K562 (cell line): ENCODE measurements at regions not wholly inside any gene's neighbourhood (a gene's known extent, or its start where the extent isn't known, plus 50 kb on each side); places are given as distances from the start of the nearest gene placed in this dataset.

Experiments used
- ATAC-seq: fragments of 200-7000 bp; cut with Tn5 transposase; 3 replicates; pipeline ENCODE4 v1.9.1; 2020; ENCODE audit warnings: moderate library complexity
- BruUV-seq: library from RNA; stranded (reverse); fragments of 400-500 nt; replicated peaks from 2 replicates; lab custom pipeline; 2021; lab: Mats Ljungman, UMichigan
- CTCF ChIA-PET: fragments of 300-600 bp; formaldehyde crosslinking; extraction: SDS; loops from one replicate; lab custom pipeline; 2021; ENCODE audit warnings: low intra/inter-chr PET ratio; lab: Yijun Ruan, JAX
- POLR2A ChIA-PET: fragments of 300-600, 350-650 bp; sonication (Branson Sonifier 250); formaldehyde crosslinking; extraction: SDS; loops from one replicate; lab custom pipeline; 2021; ENCODE audit warnings: antibody characterized with exemption, inconsistent platforms; lab: Yijun Ruan, JAX
- DNase-seq, 4 experiments: peaks; one replicate each; pipeline versions ENCODE4 v3.0.0 to v3.0.0-alpha.2; 2011 to 2018; ENCODE audit warnings: low spot score in 3 of 4, mixed read lengths in 3 of 4; ENCODE audit errors: extremely low read depth in 1 of 4
- FAIRE-seq: peaks from 2 replicates; lab custom pipeline; 2011; peaks lifted over from hg19 to GRCh38; lab: Jason Lieb, UNC
- H2AFZ ChIP-seq: 2 replicates; pipeline ENCODE4 v1.6.0; 2011; ENCODE audit warnings: low read depth, low read length, control low read depth, inconsistent platforms
- H3K27ac ChIP-seq: fragments of 200-600 bp; 3 replicates; pipeline ENCODE4 v1.8.0; 2011; ENCODE audit warnings: low read depth, mild to moderate bottlenecking, control low read depth, inconsistent platforms, low read length, moderate library complexity, mixed read lengths; ENCODE audit errors: extremely low read depth
- H3K27me3 ChIP-seq, 2 experiments: fragments of 300-600 bp in 1 of 2; 2 replicates in 1 of 2; 3 replicates in 1 of 2; pipeline versions ENCODE4 v1.6.0 to v1.8.0; 2011; ENCODE audit warnings: inconsistent platforms in 2 of 2, low read length in 2 of 2, mild to moderate bottlenecking in 1 of 2, mixed read lengths in 1 of 2, moderate library complexity in 1 of 2; ENCODE audit not compliant: control insufficient read depth in 2 of 2, insufficient read depth in 2 of 2
- H3K36me3 ChIP-seq: fragments of 300-600 bp; 3 replicates; pipeline ENCODE4 v1.8.0; 2011; ENCODE audit warnings: mild to moderate bottlenecking, low read length, inconsistent platforms; ENCODE audit not compliant: control insufficient read depth, insufficient read depth
- H3K4me1 ChIP-seq, 2 experiments: fragments of 200-600 bp in 1 of 2; replicated peaks in 1 of 2; 2 replicates in 1 of 2; 3 replicates in 1 of 2; pipeline versions ENCODE4 v1.5.1 to v1.8.0; 2011; ENCODE audit warnings: inconsistent platforms in 2 of 2, low read length in 2 of 2, mild to moderate bottlenecking in 1 of 2, mixed read lengths in 1 of 2, moderate library complexity in 1 of 2; ENCODE audit not compliant: control insufficient read depth in 2 of 2, insufficient read depth in 2 of 2
- H3K4me2 ChIP-seq: 2 replicates; pipeline ENCODE4 v1.6.1; 2011; ENCODE audit warnings: low read length, control low read depth, inconsistent platforms, mixed read lengths; ENCODE audit not compliant: insufficient read depth
- H3K4me3 ChIP-seq: fragments of 200-600 bp; sonication (generic), shearing (Covaris generic); 2 replicates; pipeline ENCODE4 v1.5.1; 2016; ENCODE audit warnings: control low read depth, inconsistent platforms
- H3K79me2 ChIP-seq: fragments of 200-600 bp; 3 replicates; pipeline ENCODE4 v1.8.0; 2011; ENCODE audit warnings: low read length, inconsistent platforms; ENCODE audit not compliant: control insufficient read depth, insufficient read depth
- H3K9ac ChIP-seq, 2 experiments: 2 replicates each; pipeline versions ENCODE4 v1.6.0 to v1.6.1; 2011; ENCODE audit warnings: low read depth in 2 of 2, low read length in 2 of 2, control low read depth in 1 of 2, inconsistent platforms in 1 of 2, mild to moderate bottlenecking in 1 of 2, mixed read lengths in 1 of 2; ENCODE audit not compliant: insufficient read depth in 1 of 2
- H3K9me1 ChIP-seq: one replicate; pipeline ENCODE4 v1.6.0; 2011; ENCODE audit warnings: inconsistent platforms, mild to moderate bottlenecking, low read length, moderate library complexity; ENCODE audit not compliant: control insufficient read depth, insufficient read depth
- H3K9me3 ChIP-seq: replicated peaks from 2 replicates; pipeline ENCODE4 v1.5.1; 2011; ENCODE audit warnings: low read depth, low read length, inconsistent platforms; ENCODE audit not compliant: control insufficient read depth, insufficient read depth
- H4K20me1 ChIP-seq: replicated peaks from 2 replicates; pipeline ENCODE4 v1.6.1; 2011; ENCODE audit warnings: low read length, inconsistent platforms, mixed read lengths; ENCODE audit not compliant: control insufficient read depth, insufficient read depth
- ADNP ChIP-seq: fragments of 200-800 bp; sonication (Bioruptor generic); IDR thresholded peaks from 2 replicates; pipeline ENCODE4 v1.6.1; 2016; ENCODE audit warnings: missing genetic modification characterization, missing compliant biosample characterization
- ATF4 ChIP-seq: fragments of 450-650 bp; formaldehyde crosslinking; IDR thresholded peaks from 2 replicates; pipeline ENCODE4 v1.4.0; 2022; ENCODE audit warnings: mild to moderate bottlenecking, moderate library complexity
- CAMTA2 ChIP-seq: fragments of 250-450 bp; sonication (Bioruptor Pico); conservative IDR thresholded peaks from 2 replicates; pipeline ENCODE4 v1.5.1; 2022
- CTBP1 ChIP-seq: fragments of 450-650 bp; IDR thresholded peaks from 2 replicates; pipeline ENCODE4 v1.6.1; 2016; ENCODE audit warnings: borderline replicate concordance
- DPF2 ChIP-seq: fragments of 450-650 bp; IDR thresholded peaks from 2 replicates; pipeline ENCODE4 v1.6.1; 2016
- FIP1L1 ChIP-seq: fragments of 200-400 bp; formaldehyde crosslinking; IDR thresholded peaks from 2 replicates; pipeline ENCODE4 v1.6.1; 2018; ENCODE audit warnings: mild to moderate bottlenecking, low read depth, low read length; ENCODE audit not compliant: poor library complexity, severe bottlenecking
- FOXJ2 ChIP-seq: fragments of 200-800 bp; sonication (Bioruptor generic); IDR thresholded peaks from 2 replicates; pipeline ENCODE4 v1.6.1; 2016; ENCODE audit warnings: missing genetic modification characterization, missing compliant biosample characterization
- HDAC2 ChIP-seq: fragments of 450-650 bp; IDR thresholded peaks from 2 replicates; pipeline ENCODE4 v1.6.1; 2016; ENCODE audit warnings: mild to moderate bottlenecking
- NR0B1 ChIP-seq: fragments of 450-650 bp; IDR thresholded peaks from one replicate; pipeline ENCODE4 v1.6.1; 2018; ENCODE audit warnings: mild to moderate bottlenecking, moderate library complexity; ENCODE audit not compliant: partially characterized antibody
- PHB2 ChIP-seq: fragments of 450-650 bp; IDR thresholded peaks from 2 replicates; pipeline ENCODE4 v1.6.1; 2017; ENCODE audit warnings: low read depth
- RBM14 ChIP-seq: fragments of 200-400 bp; formaldehyde crosslinking; IDR thresholded peaks from 2 replicates; pipeline ENCODE4 v1.6.1; 2018; ENCODE audit warnings: low read depth, mild to moderate bottlenecking, low read length, moderate library complexity, borderline replicate concordance; ENCODE audit not compliant: insufficient read depth
- SNAPC5 ChIP-seq: fragments of 250-450 bp; sonication (Bioruptor Pico); IDR thresholded peaks from 2 replicates; pipeline ENCODE4 v1.8.0; 2021; ENCODE audit warnings: moderate library complexity, mild to moderate bottlenecking, inconsistent platforms
- ZBTB8A ChIP-seq: fragments of 450-650 bp; IDR thresholded peaks from 2 replicates; pipeline ENCODE4 v1.6.1; 2018; ENCODE audit warnings: mild to moderate bottlenecking, moderate library complexity; ENCODE audit not compliant: partially characterized antibody
- ZC3H11A ChIP-seq: IDR thresholded peaks from 2 replicates; pipeline ENCODE4 v1.6.1; 2012; ENCODE audit warnings: low read depth, low read length, improper control_type of control experiment
- ZNF133 ChIP-seq: fragments of 250-450 bp; sonication (Bioruptor Pico); IDR thresholded peaks from 2 replicates; pipeline ENCODE4 v1.4.0; 2020; ENCODE audit warnings: mild to moderate bottlenecking
- ZNF174 ChIP-seq: fragments of 250-450 bp; sonication (Bioruptor Pico); IDR thresholded peaks from 2 replicates; pipeline ENCODE4 v1.4.0; 2020; ENCODE audit warnings: mild to moderate bottlenecking
- ZNF197 ChIP-seq: fragments of 200-800 bp; sonication (Bioruptor generic); IDR thresholded peaks from 2 replicates; pipeline ENCODE4 v1.6.1; 2016; ENCODE audit warnings: low read depth, missing genetic modification characterization, missing compliant biosample characterization
- ZNF24 ChIP-seq: fragments of 450-650 bp; IDR thresholded peaks from 2 replicates; pipeline ENCODE4 v1.6.1; 2016
- ZNF445 ChIP-seq: fragments of 250-450 bp; sonication (Bioruptor Pico); IDR thresholded peaks from 2 replicates; pipeline ENCODE4 v1.4.0; 2020; ENCODE audit warnings: low read depth, mild to moderate bottlenecking, moderate library complexity
- WGBS: fragments of 100-300 bp; shearing (Covaris generic); methylation state at CpG from one replicate; pipeline ENCODE4 v1.1.6; 2016; ENCODE audit warnings: low coverage, mixed read lengths; ENCODE audit not compliant: insufficient coverage; ENCODE audit errors: missing lambda C conversion rate; 5-methylcytosine and 5-hydroxymethylcytosine counted together
- in situ Hi-C: fragments of 300-500 bp; cut with MboI; formaldehyde crosslinking; loops from 4 replicates; pipeline ENCODE4 v1.15.0; 2018; ENCODE audit warnings: inconsistent platforms, mixed read lengths
- intact Hi-C: fragments of 100-400 bp; cut with micrococcal nuclease; formaldehyde crosslinking; loops from 2 replicates; pipeline ENCODE4 v1.14.2; 2022

- CTCF ChIA-PET, result no interaction called here
These were observed 231.2 kb upstream of the ARID1B start for GRCh38 chr6:156545931-156546330.

GRCh38 chr6:156545021-156545420, 232.2 kb upstream of the ARID1B start:
- FAIRE-seq, result no peak

More at GRCh38 chr6:156545931-156546330, 231.2 kb upstream of the ARID1B start:
- WGBS, result 0% methylated on average over 3 of the region's 3 CpGs
- Histone ChIP-seq H3K9me3 (no peaks in the 10 kb centered on the region), H3K27me3 (peaks cover 15 to 33% of the 10 kb centered on the region in 2 experiments; a peak in 4 of 5 replicates), H3K9ac (no peak overlapping the region), H3K79me2 (no peaks in the 10 kb centered on the region), H4K20me1 (no peaks in the 10 kb centered on the region), H3K4me2 (no peak overlapping the region), H3K4me1 (no peaks in the 10 kb centered on the region), H3K27ac (no peak overlapping the region), H3K9me1 (no peaks in the 10 kb centered on the region), H3K4me3 (no peak overlapping the region), H2AFZ (no peak overlapping the region), H3K36me3 (no peaks in the 10 kb centered on the region)
- DNase-seq, result no peak
- FAIRE-seq, result no peak
- TF ChIP-seq PHB2 (no peak), ZNF197 (CRISPR knock-in tag) (no peak), HDAC2 (no peak), ZNF133 (CRISPR knock-in tag) (no peak), ATF4 (CRISPR knock-in tag) (no peak), RBM14 (no peak), DPF2 (no peak), FIP1L1 (no peak), FOXJ2 (tag) (no peak)
- in situ Hi-C loops, result no loop called here
- no peak for ATAC-seq
- no TSS peak for BruUV-seq
- POLR2A ChIA-PET, result no interaction called here
- intact Hi-C loops, result no loop called here

More at GRCh38 chr6:156545021-156545420, 232.2 kb upstream of the ARID1B start:
- BruUV-seq, result no TSS peak
- intact Hi-C loops (no loop called here), in situ Hi-C loops (no loop called here)
- no peaks in the 10 kb centered on the region for H3K9me3 ChIP-seq
- H3K36me3 ChIP-seq, result no peaks in the 10 kb centered on the region
- H3K4me2 ChIP-seq, result no peak overlapping the region
- peaks cover 11 to 29% of the 10 kb centered on the region in 2 experiments; a peak in 4 of 5 replicates for H3K27me3 ChIP-seq
- no peak for TF ChIP-seq ZC3H11A
- TF ChIP-seq SNAPC5 (CRISPR knock-in tag), result no peak
- TF ChIP-seq ADNP, result no peak
- no peak for TF ChIP-seq CTBP1
- no peak for TF ChIP-seq ZNF24
- TF ChIP-seq ZNF174 (CRISPR knock-in tag), result no peak
- no peak for TF ChIP-seq NR0B1
- TF ChIP-seq CAMTA2 (CRISPR knock-in tag), result no peak
- no peak for TF ChIP-seq ZBTB8A
- TF ChIP-seq ZNF445, result no peak
- H2AFZ ChIP-seq, result no peak overlapping the region
- H3K79me2 ChIP-seq, result no peaks in the 10 kb centered on the region
- 0% methylated on average over 3 of the region's 3 CpGs for WGBS
- POLR2A ChIA-PET, result no interaction called here
- H3K9me1 ChIP-seq, result no peaks in the 10 kb centered on the region
- H4K20me1 ChIP-seq, result no peaks in the 10 kb centered on the region
- no peak overlapping the region for H3K27ac ChIP-seq
- CTCF ChIA-PET, result no interaction called here
- H3K9ac ChIP-seq, result no peak overlapping the region
- DNase-seq (no peak), ATAC-seq (no peak)
- no peak overlapping the region for H3K4me3 ChIP-seq
- no peaks in the 10 kb centered on the region for H3K4me1 ChIP-seq
